HEK293 (cell line): ENCODE measurements at regions not wholly inside any gene's neighbourhood (a gene's known extent, or its start where the extent isn't known, plus 50 kb on each side); places are given as distances from the start of the nearest gene placed in this dataset.

Source experiments
- BCL6B ChIP-seq: fragments of 450-650 bp; formaldehyde crosslinking; IDR thresholded peaks from 2 replicates; pipeline ENCODE4 v1.5.1; 2017; ENCODE audit warnings: missing biosample characterization, missing genetic modification characterization
- CTCF ChIP-seq: fragments of 450-650 bp; formaldehyde crosslinking; IDR thresholded peaks from 2 replicates; pipeline ENCODE4 v1.5.1; 2016; ENCODE audit warnings: missing biosample characterization, missing genetic modification characterization
- GLI2 ChIP-seq: fragments of 450-650 bp; formaldehyde crosslinking; IDR thresholded peaks from 2 replicates; pipeline ENCODE4; 2017; ENCODE audit warnings: missing biosample characterization, missing genetic modification characterization, low read depth, borderline replicate concordance

- TF ChIP-seq GLI2 (tag by site-specific recombination) (no peak), CTCF (tag by site-specific recombination) (no peak), BCL6B (tag by site-specific recombination) (no peak)
Observed at GRCh38 chr2:102891296-102891695, 129.5 kb downstream of the TMEM182 start.
